Endothelial cell of umbilical vein (primary cell): ENCODE measurements at regions not wholly inside any gene's neighbourhood (a gene's known extent, or its start where the extent isn't known, plus 50 kb on each side); places are given as distances from the start of the nearest gene placed in this dataset.

Experiments
- BruUV-seq: library from RNA; stranded (reverse); fragments of 400-500 nt; replicated peaks from 2 replicates; lab custom pipeline; 2021; lab: Mats Ljungman, UMichigan
- CTCF ChIA-PET: fragments of 300-600, 350-600 bp; sonication (Branson Sonifier 250); formaldehyde crosslinking; loops from one replicate; lab custom pipeline; 2021; ENCODE audit warnings: antibody characterized with exemption, inconsistent platforms; lab: Charles Lee
- POLR2A ChIA-PET: fragments of 300-600, 350-600 bp; sonication (Branson Sonifier 250); formaldehyde crosslinking; loops from one replicate; lab custom pipeline; 2021; ENCODE audit warnings: antibody characterized with exemption, inconsistent platforms; lab: Charles Lee
- DNase-seq: peaks from one replicate; pipeline ENCODE4 v3.0.0-alpha.2; 2011; ENCODE audit warnings: low read depth, low spot score
- FAIRE-seq: peaks from 2 replicates; lab custom pipeline; 2011; peaks lifted over from hg19 to GRCh38; lab: Jason Lieb, UNC
- H2AFZ ChIP-seq: 2 replicates; pipeline ENCODE4 v1.6.0; 2012; ENCODE audit warnings: low read depth, low read length, control low read depth, inconsistent platforms
- H3K27ac ChIP-seq: 2 replicates; pipeline ENCODE4 v1.5.1; 2011; ENCODE audit warnings: low read depth, mild to moderate bottlenecking, control low read depth, low read length, moderate library complexity; ENCODE audit not compliant: insufficient read depth
- H3K27me3 ChIP-seq, 2 experiments: 2 replicates each; pipeline versions ENCODE4 v1.6.0 to v1.6.1; 2011; ENCODE audit warnings: low read length in 2 of 2, mixed read lengths in 1 of 2; ENCODE audit not compliant: control insufficient read depth in 2 of 2, insufficient read depth in 2 of 2
- H3K36me3 ChIP-seq, 2 experiments: 2 replicates in 1 of 2; 3 replicates in 1 of 2; pipeline ENCODE4 v1.5.1; 2011; ENCODE audit warnings: low read length in 2 of 2, mild to moderate bottlenecking in 1 of 2, moderate library complexity in 1 of 2; ENCODE audit not compliant: control insufficient read depth in 2 of 2, insufficient read depth in 2 of 2; ENCODE audit errors: extremely low read depth in 1 of 2
- H3K4me1 ChIP-seq: 3 replicates; pipeline ENCODE4 v1.5.1; 2011; ENCODE audit warnings: mild to moderate bottlenecking, low read length; ENCODE audit not compliant: control insufficient read depth, insufficient read depth; ENCODE audit errors: extremely low read depth
- H3K4me2 ChIP-seq: 2 replicates; pipeline ENCODE4 v1.6.1; 2011; ENCODE audit warnings: low read length, control low read depth, mixed read lengths; ENCODE audit not compliant: insufficient read depth
- H3K4me3 ChIP-seq, 3 experiments: fragments of 200-600 bp in 1 of 3; sonication (generic), shearing (Covaris generic) in 1 of 3; replicated peaks in 1 of 3; 2 replicates each; pipeline ENCODE4 v1.5.1; 2011 to 2016; ENCODE audit warnings: control low read depth in 3 of 3, low read length in 3 of 3, mild to moderate bottlenecking in 2 of 3, inconsistent platforms in 1 of 3, low read depth in 1 of 3, moderate library complexity in 1 of 3; ENCODE audit not compliant: insufficient read depth in 1 of 3
- H3K79me2 ChIP-seq: 2 replicates; pipeline ENCODE4 v1.6.0; 2012; ENCODE audit warnings: low read length, inconsistent platforms; ENCODE audit not compliant: control insufficient read depth, insufficient read depth
- H3K9ac ChIP-seq: replicated peaks from 2 replicates; pipeline ENCODE3; 2011; ENCODE audit warnings: low read length, control low read depth; ENCODE audit not compliant: insufficient read depth; ENCODE audit errors: extremely low read depth
- H3K9me1 ChIP-seq: replicated peaks from 3 replicates; pipeline ENCODE4 v1.6.0; 2011; ENCODE audit warnings: mild to moderate bottlenecking, low read length; ENCODE audit not compliant: control insufficient read depth, insufficient read depth; ENCODE audit errors: extremely low read depth
- H3K9me3 ChIP-seq: replicated peaks from 2 replicates; pipeline ENCODE4 v1.5.1; 2012; ENCODE audit warnings: low read length, inconsistent platforms; ENCODE audit not compliant: control insufficient read depth, insufficient read depth
- H4K20me1 ChIP-seq: replicated peaks from 2 replicates; pipeline ENCODE3; 2011; ENCODE audit warnings: mild to moderate bottlenecking, low read length; ENCODE audit not compliant: control insufficient read depth, insufficient read depth; ENCODE audit errors: extremely low read depth
- FOS ChIP-seq: IDR thresholded peaks from 2 replicates; pipeline ENCODE4 v1.6.1; 2011; ENCODE audit warnings: mild to moderate bottlenecking, low read length, moderate library complexity, borderline replicate concordance; ENCODE audit not compliant: insufficient read depth
- GATA2 ChIP-seq: IDR thresholded peaks from 2 replicates; pipeline ENCODE4 v1.7.0; 2011; ENCODE audit warnings: low read depth, mild to moderate bottlenecking, moderate library complexity, mixed read lengths, low read length; ENCODE audit not compliant: insufficient read length, insufficient read depth
- JUN ChIP-seq: IDR thresholded peaks from 2 replicates; pipeline ENCODE4 v1.6.1; 2011; ENCODE audit warnings: borderline replicate concordance, low read depth; ENCODE audit not compliant: insufficient read length, insufficient read depth
- MYC ChIP-seq: IDR thresholded peaks from one replicate; pipeline ENCODE4 v1.6.1; 2011; ENCODE audit warnings: mild to moderate bottlenecking, low read depth, low read length
- POLR2AphosphoS5 ChIP-seq: IDR thresholded peaks from 2 replicates; pipeline ENCODE4 v1.6.1; 2012; ENCODE audit warnings: low read depth, mild to moderate bottlenecking, control low read depth, low read length, moderate library complexity; ENCODE audit not compliant: insufficient read depth
- dilution Hi-C: fragments of 300-500 bp; cut with MboI; formaldehyde crosslinking; loops from one replicate; pipeline ENCODE4 v1.15.0; 2019; ENCODE audit warnings: low sequenced_read_pairs; ENCODE audit not compliant: extremely low pct_ligation_motif_present
- intact Hi-C: fragments of 100-400 bp; cut with micrococcal nuclease; formaldehyde crosslinking; loops from one replicate; pipeline ENCODE4 v1.10.0; 2022
- TF ChIP-seq, protein P1 (sequence below), 2 donors: IDR thresholded peaks; 1 replicate in 1 of 2; 2 replicates in 1 of 2; pipeline ENCODE4 v1.5.1; 2011; ENCODE audit warnings: low read length in 2 of 2, mild to moderate bottlenecking in 2 of 2, moderate library complexity in 2 of 2, control low read depth in 1 of 2, inconsistent platforms in 1 of 2, low read depth in 1 of 2; ENCODE audit not compliant: insufficient read depth in 1 of 2; ENCODE audit errors: extremely low read depth in 1 of 2
- TF ChIP-seq, protein P2 (sequence below): IDR thresholded peaks from 2 replicates; pipeline ENCODE4 v1.6.1; 2011; ENCODE audit not compliant: insufficient read depth, insufficient read length

DNA sequence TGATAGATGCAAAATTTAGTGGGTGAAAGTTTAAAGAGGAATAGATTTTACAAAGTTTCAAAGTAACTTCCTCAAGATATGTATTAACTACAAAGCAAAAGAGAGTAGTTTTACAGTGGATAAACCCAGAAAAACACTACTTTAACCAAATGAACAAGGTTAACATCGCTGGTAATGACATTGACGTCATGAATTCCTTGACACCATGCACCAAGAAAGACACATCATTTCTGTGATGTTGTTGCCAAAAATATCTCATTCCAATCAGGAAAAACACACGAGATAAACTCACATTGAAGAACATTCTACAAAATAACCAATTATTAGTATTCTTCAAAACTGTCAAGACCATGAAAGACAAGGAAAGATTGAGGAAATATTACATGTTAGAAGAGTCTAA lies 605.6 kb upstream of the SETBP1 start:
- ChIA-PET POLR2A (no interaction called here), CTCF (no interaction called here)
- no peak overlapping the region for H3K4me3 ChIP-seq
- no peaks in the 10 kb centered on the region for H3K9me3 ChIP-seq
- no peak overlapping the region for H3K4me2 ChIP-seq
- no peaks in the 10 kb centered on the region for H4K20me1 ChIP-seq
- dilution Hi-C loops = no loop called here
- H3K27ac ChIP-seq = no peak overlapping the region
- H3K9me1 ChIP-seq = no peaks in the 10 kb centered on the region
- DNase-seq (no peak), FAIRE-seq (no peak)
- no TSS peak for BruUV-seq
- no peaks in the 10 kb centered on the region for H3K27me3 ChIP-seq
- H2AFZ ChIP-seq = no peak overlapping the region
- TF ChIP-seq MYC = no peak
- intact Hi-C loops = no loop called here
- H3K4me1 ChIP-seq = peaks cover 7% of the 10 kb centered on the region
- H3K79me2 ChIP-seq = no peaks in the 10 kb centered on the region
- no peaks in the 10 kb centered on the region for H3K36me3 ChIP-seq
- no peak overlapping the region for H3K9ac ChIP-seq

DNA sequence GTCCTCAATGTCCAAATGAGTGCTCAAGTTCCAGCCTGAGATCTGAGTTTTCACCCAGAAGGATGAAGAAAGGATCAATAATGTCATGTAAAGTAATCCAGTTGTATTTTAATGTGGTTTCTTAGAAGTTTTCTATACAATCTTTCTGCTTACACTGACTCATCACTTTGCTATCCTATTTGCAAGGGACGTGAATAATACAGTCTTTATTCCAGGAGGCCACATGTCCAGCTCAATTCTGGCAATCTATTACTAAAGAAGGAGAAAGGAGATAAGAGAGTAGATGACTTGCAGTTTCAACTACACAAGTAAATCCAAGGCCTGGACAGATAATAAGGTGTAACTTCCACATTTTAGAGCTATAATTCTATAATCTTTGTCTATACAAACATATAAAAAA lies 601.1 kb upstream of the SETBP1 start:
- Histone ChIP-seq H2AFZ (peak overlapping the region; percentile 52), H3K36me3 (no peaks in the 10 kb centered on the region), H3K9me3 (no peaks in the 10 kb centered on the region), H3K79me2 (no peaks in the 10 kb centered on the region), H3K27ac (peak overlapping the region; percentile 32), H4K20me1 (no peaks in the 10 kb centered on the region), H3K4me3 (no peak overlapping the region), H3K9me1 (no peaks in the 10 kb centered on the region), H3K4me1 (peaks cover 8% of the 10 kb centered on the region), H3K9ac (peak overlapping the region; percentile 16), H3K4me2 (peak overlapping the region; percentile 30), H3K27me3 (no peaks in the 10 kb centered on the region)
- FAIRE-seq (no peak), DNase-seq (peak; percentile 57)
- ChIA-PET POLR2A (no interaction called here), CTCF (interaction anchor here (0.9 to 1.1 kb wide), 3 partner anchors 9 to 187 kb away, joined by 3 to 5 read pairs (median 3); no protein-coding TSS in a partner anchor)
- intact Hi-C loops (no loop called here), dilution Hi-C loops (no loop called here)
- no TSS peak for BruUV-seq
- TF ChIP-seq MYC = no peak
- no peak for TF ChIP-seq GATA2
- TF ChIP-seq POLR2AphosphoS5 = no peak
- TF ChIP-seq, protein P1, sequence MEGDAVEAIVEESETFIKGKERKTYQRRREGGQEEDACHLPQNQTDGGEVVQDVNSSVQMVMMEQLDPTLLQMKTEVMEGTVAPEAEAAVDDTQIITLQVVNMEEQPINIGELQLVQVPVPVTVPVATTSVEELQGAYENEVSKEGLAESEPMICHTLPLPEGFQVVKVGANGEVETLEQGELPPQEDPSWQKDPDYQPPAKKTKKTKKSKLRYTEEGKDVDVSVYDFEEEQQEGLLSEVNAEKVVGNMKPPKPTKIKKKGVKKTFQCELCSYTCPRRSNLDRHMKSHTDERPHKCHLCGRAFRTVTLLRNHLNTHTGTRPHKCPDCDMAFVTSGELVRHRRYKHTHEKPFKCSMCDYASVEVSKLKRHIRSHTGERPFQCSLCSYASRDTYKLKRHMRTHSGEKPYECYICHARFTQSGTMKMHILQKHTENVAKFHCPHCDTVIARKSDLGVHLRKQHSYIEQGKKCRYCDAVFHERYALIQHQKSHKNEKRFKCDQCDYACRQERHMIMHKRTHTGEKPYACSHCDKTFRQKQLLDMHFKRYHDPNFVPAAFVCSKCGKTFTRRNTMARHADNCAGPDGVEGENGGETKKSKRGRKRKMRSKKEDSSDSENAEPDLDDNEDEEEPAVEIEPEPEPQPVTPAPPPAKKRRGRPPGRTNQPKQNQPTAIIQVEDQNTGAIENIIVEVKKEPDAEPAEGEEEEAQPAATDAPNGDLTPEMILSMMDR (IDR thresholded peaks at IDR 0.05; ENCODE audit: extremely low read depth in 1 of 2, insufficient read depth in 1 of 2, low read depth in 1 of 2, low read length in 2 of 2) = no peak
- TF ChIP-seq, protein P2, sequence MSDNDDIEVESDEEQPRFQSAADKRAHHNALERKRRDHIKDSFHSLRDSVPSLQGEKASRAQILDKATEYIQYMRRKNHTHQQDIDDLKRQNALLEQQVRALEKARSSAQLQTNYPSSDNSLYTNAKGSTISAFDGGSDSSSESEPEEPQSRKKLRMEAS = no peak
- no peak for TF ChIP-seq JUN
- peak; percentile 62 for TF ChIP-seq FOS
